ENCODE measurements at regions not wholly inside any gene's neighbourhood (a gene's known extent, or its start where the extent isn't known, plus 50 kb on each side); places are given as distances from the start of the nearest gene placed in this dataset.

DNA sequence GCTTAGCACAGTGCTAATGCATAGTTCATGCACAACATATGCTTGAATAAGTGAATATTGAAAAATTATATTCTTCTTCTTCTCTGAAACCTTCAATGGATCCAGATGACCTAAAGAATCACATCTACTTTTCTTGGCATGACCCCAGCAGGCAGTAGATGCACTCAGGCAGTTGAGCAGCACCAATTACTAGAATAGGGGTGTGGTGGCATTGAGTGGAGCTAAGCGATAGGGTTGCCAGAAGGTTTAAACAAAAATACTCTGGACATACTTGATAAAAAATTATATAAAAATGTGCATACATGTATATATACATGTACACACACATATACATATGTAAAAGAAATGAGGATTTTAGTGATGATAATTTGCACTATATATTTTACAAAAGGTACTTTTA is 81.8 kb downstream of the NFKBIZ start:
- TF ChIP-seq, protein P1, sequence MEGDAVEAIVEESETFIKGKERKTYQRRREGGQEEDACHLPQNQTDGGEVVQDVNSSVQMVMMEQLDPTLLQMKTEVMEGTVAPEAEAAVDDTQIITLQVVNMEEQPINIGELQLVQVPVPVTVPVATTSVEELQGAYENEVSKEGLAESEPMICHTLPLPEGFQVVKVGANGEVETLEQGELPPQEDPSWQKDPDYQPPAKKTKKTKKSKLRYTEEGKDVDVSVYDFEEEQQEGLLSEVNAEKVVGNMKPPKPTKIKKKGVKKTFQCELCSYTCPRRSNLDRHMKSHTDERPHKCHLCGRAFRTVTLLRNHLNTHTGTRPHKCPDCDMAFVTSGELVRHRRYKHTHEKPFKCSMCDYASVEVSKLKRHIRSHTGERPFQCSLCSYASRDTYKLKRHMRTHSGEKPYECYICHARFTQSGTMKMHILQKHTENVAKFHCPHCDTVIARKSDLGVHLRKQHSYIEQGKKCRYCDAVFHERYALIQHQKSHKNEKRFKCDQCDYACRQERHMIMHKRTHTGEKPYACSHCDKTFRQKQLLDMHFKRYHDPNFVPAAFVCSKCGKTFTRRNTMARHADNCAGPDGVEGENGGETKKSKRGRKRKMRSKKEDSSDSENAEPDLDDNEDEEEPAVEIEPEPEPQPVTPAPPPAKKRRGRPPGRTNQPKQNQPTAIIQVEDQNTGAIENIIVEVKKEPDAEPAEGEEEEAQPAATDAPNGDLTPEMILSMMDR (conservative IDR thresholded peaks at IDR 0.05 in 1 of 2, IDR thresholded peaks at IDR 0.05 in 1 of 2; ENCODE audit: low read depth in 1 of 2, low read length in 2 of 2), result no peak
- no peak for TF ChIP-seq EZH2 (IDR thresholded peaks at IDR 0.05; ENCODE audit: low read length, missing control alignments)

All from fibroblast of lung (primary cell).